Adipocyte (in vitro differentiated cells): ENCODE measurements at regions not wholly inside any gene's neighbourhood (a gene's known extent, or its start where the extent isn't known, plus 50 kb on each side); places are given as distances from the start of the nearest gene placed in this dataset.

Experiments
- DNase-seq: peaks from one replicate; pipeline ENCODE4 v3.0.0-alpha.2; 2015; ENCODE audit warnings: low read depth
- H3K27me3 ChIP-seq: replicated peaks from 2 replicates; pipeline ENCODE4 v1.7.0; 2013; ENCODE audit warnings: mild to moderate bottlenecking, low read length, moderate library complexity; ENCODE audit not compliant: control insufficient read depth, insufficient read depth
- H3K36me3 ChIP-seq: 2 replicates; pipeline ENCODE4 v1.7.0; 2013; ENCODE audit warnings: low read length, mild to moderate bottlenecking, moderate library complexity; ENCODE audit not compliant: control insufficient read depth, insufficient read depth, severe bottlenecking
- H3K4me1 ChIP-seq: 2 replicates; pipeline ENCODE4 v1.7.0; 2013; ENCODE audit warnings: mild to moderate bottlenecking, low read length, moderate library complexity; ENCODE audit not compliant: control insufficient read depth, insufficient read depth
- H3K4me3 ChIP-seq: 2 replicates; pipeline ENCODE4 v1.7.0; 2013; ENCODE audit warnings: mild to moderate bottlenecking, low read length, moderate library complexity
- H3K9ac ChIP-seq: 2 replicates; pipeline ENCODE4 v1.7.0; 2013; ENCODE audit warnings: mild to moderate bottlenecking, low read length, moderate library complexity
- H3K9me3 ChIP-seq: 2 replicates; pipeline ENCODE4 v1.7.0; 2013; ENCODE audit warnings: mild to moderate bottlenecking, low read length, moderate library complexity; ENCODE audit not compliant: control insufficient read depth

DNA sequence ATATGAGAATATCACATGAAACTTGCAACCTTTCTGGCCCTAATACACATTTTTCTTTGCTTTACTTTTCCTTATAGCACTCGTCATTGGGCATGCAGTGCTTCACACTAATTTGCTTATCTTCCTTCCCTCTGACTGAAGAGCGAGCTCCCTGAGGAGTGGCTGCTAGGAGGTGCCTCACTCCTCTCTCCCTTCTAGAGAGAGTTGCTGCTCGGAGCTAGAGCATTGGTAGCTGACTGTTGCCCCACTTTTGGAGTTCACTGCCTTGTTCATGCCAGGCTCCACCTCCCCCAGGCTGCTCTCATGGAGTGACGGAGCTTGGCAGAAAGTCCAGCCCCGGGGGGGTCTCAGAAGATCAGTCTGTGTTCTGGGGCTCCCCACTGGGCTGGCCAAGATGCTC lies 413.2 kb downstream of the MED10 start:
- Histone ChIP-seq H3K9ac (no peak overlapping the region), H3K36me3 (no peaks in the 10 kb centered on the region), H3K9me3 (peaks cover 21% of the 10 kb centered on the region), H3K27me3 (peaks cover 3% of the 10 kb centered on the region), H3K4me3 (no peak overlapping the region), H3K4me1 (no peaks in the 10 kb centered on the region)
- no peak for DNase-seq

GRCh38 chr5:5964347-5964746 lies 414.0 kb downstream of the MED10 start:
- H3K9ac ChIP-seq, result no peak overlapping the region
- no peaks in the 10 kb centered on the region for H3K4me1 ChIP-seq
- H3K36me3 ChIP-seq, result no peaks in the 10 kb centered on the region
- DNase-seq, result no peak
- H3K4me3 ChIP-seq, result no peak overlapping the region
- H3K9me3 ChIP-seq, result peaks cover 21% of the 10 kb centered on the region
- H3K27me3 ChIP-seq, result peaks cover 2% of the 10 kb centered on the region

DNA sequence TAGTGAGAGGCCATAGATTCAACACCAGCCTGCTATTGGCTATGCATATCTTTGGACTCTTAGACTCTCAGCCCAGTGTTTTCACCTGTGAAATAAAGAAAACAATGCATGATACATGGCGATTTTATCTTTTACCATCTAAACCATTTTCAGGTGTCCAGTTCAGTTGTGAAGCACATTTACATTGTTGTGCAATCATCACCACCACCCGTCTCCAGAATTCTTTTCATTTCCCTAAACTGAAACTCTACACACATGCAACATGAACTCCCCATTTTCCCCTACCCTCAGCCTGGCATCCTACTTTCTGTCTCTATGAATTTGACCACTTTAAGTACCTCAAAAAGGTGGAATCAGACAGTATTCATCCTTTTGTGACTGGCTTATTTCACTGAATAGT lies 420.6 kb downstream of the MED10 start:
- Histone ChIP-seq H3K27me3 (no peaks in the 10 kb centered on the region), H3K4me1 (no peaks in the 10 kb centered on the region), H3K4me3 (no peak overlapping the region)

GRCh38 chr5:5954275-5954598 lies 424.1 kb downstream of the MED10 start:
- H3K27me3 ChIP-seq, result peaks cover 4% of the 10 kb centered on the region
- peaks cover 3% of the 10 kb centered on the region for H3K9me3 ChIP-seq
- no peak overlapping the region for H3K4me3 ChIP-seq
- H3K9ac ChIP-seq, result no peak overlapping the region
- no peaks in the 10 kb centered on the region for H3K36me3 ChIP-seq
- H3K4me1 ChIP-seq, result no peaks in the 10 kb centered on the region
- DNase-seq, result no peak

More for the DNA sequence above, 420.6 kb downstream of the MED10 start:
- no peak for DNase-seq
- Histone ChIP-seq H3K9ac (no peak overlapping the region), H3K9me3 (peaks cover 4% of the 10 kb centered on the region), H3K36me3 (no peaks in the 10 kb centered on the region)

- Histone ChIP-seq H3K4me3 (no peak overlapping the region), H3K36me3 (no peaks in the 10 kb centered on the region), H3K27me3 (peaks cover 4% of the 10 kb centered on the region), H3K9me3 (peaks cover 3% of the 10 kb centered on the region), H3K9ac (no peak overlapping the region), H3K4me1 (no peaks in the 10 kb centered on the region)
- DNase-seq, result no peak
Observed at GRCh38 chr5:5953584-5954274, 424.6 kb downstream of the MED10 start.

DNA sequence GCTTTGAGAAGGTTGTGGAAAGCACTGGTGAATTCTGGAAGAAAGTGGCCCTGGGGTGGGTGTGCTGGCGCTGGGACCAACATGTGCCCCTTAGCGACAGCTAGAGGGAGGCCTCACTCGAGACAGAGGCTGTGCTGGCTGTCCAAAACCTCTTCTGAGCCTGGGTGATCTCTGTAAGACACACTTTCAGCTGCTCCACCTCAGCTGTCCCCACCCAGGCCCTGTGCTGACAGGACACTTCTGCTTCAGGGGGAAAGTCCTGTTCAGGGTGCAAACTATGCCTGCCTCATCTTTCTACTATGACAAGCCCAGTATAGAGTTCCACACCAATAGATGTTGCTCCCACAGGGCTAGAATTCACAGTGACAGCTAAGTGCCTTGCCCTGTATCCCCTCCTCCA lies 426.4 kb downstream of the MED10 start:
- Histone ChIP-seq H3K4me3 (no peak overlapping the region), H3K36me3 (no peaks in the 10 kb centered on the region), H3K9ac (no peak overlapping the region), H3K4me1 (no peaks in the 10 kb centered on the region), H3K9me3 (peaks cover 15% of the 10 kb centered on the region), H3K27me3 (peaks cover 4% of the 10 kb centered on the region)
- DNase-seq, result no peak

DNA sequence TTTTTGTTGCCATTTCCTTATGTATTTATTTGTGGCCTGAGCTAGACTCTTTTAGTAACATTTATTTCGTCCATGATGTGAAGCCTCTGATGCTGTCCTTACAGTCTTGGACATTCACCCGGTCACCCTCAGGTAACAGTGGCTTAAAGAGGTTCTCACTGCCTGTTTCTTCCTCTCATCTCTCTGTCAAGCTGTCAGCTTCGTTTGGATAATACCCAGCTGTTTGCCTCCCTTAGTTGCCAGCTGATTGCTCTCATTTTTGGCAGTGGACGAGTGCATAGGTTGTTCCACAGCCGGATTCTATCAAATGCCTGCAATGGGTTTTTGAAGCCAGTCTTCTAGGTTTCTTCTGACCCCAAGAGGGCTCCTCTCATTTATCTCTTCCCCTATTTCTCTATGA lies 427.7 kb downstream of the MED10 start:
- Histone ChIP-seq H3K4me1 (no peaks in the 10 kb centered on the region), H3K4me3 (no peak overlapping the region), H3K27me3 (peaks cover 4% of the 10 kb centered on the region), H3K9ac (no peak overlapping the region), H3K9me3 (peaks cover 13% of the 10 kb centered on the region), H3K36me3 (no peaks in the 10 kb centered on the region)
- no peak for DNase-seq

DNA sequence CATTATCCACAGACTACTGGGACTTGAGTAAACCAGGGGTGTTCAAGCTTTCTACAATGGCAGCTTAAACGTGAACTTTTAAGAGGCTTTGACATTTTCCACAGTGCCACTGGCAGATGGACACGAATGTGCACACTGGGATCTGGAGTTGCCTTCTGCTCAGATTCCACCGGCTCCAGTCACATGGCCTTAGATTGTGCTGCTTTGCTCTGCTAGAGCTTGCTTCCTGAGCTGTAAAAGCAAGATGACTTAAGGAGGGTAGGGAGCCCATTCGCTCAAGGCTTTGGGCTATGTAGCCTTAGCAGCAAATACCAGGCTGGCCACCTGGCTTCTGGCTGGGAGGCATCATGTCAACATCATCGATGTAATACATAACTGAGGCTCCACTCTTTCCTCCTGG lies 436.9 kb downstream of the MED10 start:
- no peak for DNase-seq
- peaks cover 3% of the 10 kb centered on the region for H3K9me3 ChIP-seq
- no peaks in the 10 kb centered on the region for H3K27me3 ChIP-seq
- H3K4me1 ChIP-seq, result no peaks in the 10 kb centered on the region
- H3K9ac ChIP-seq, result no peak overlapping the region
- no peaks in the 10 kb centered on the region for H3K36me3 ChIP-seq
- no peak overlapping the region for H3K4me3 ChIP-seq

GRCh38 chr5:5939759-5940370 lies 438.5 kb downstream of the MED10 start:
- H3K9me3 ChIP-seq, result peaks cover 3% of the 10 kb centered on the region
- no peak overlapping the region for H3K9ac ChIP-seq
- H3K4me1 ChIP-seq, result no peaks in the 10 kb centered on the region
- DNase-seq, result no peak
- H3K36me3 ChIP-seq, result no peaks in the 10 kb centered on the region
- no peaks in the 10 kb centered on the region for H3K27me3 ChIP-seq
- H3K4me3 ChIP-seq, result no peak overlapping the region

GRCh38 chr5:5933651-5934050 lies 444.7 kb downstream of the MED10 start:
- peaks cover 4% of the 10 kb centered on the region for H3K27me3 ChIP-seq
- no peak overlapping the region for H3K4me3 ChIP-seq
- H3K9me3 ChIP-seq, result no peaks in the 10 kb centered on the region
- no peak for DNase-seq
- no peaks in the 10 kb centered on the region for H3K36me3 ChIP-seq
- H3K9ac ChIP-seq, result no peak overlapping the region
- no peaks in the 10 kb centered on the region for H3K4me1 ChIP-seq

DNA sequence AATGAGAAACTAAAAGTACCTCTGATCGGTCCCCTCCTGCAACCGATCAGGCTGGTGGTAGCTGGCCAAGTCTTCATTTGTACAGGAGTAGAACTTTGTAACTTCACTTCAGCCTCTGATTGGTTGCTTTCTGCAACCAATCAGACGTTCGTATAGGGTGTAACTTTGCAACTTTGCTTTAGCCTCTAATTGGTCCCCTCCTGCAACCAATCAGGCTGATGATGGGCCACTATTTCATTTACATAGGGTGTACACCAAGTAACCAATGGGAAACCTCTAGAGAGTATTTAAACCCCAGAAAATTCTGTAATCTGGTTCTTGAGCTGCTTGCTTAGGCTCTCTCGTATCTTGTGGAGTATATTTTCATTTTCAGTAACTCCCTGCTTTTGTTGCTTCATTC lies 445.5 kb downstream of the MED10 start:
- H3K36me3 ChIP-seq, result no peaks in the 10 kb centered on the region
- H3K9me3 ChIP-seq, result no peaks in the 10 kb centered on the region
- no peak for DNase-seq
- H3K4me1 ChIP-seq, result no peaks in the 10 kb centered on the region
- H3K4me3 ChIP-seq, result no peak overlapping the region
- H3K27me3 ChIP-seq, result peaks cover 8% of the 10 kb centered on the region
- no peak overlapping the region for H3K9ac ChIP-seq

- H3K4me3 ChIP-seq, result no peak overlapping the region
- peaks cover 8% of the 10 kb centered on the region for H3K27me3 ChIP-seq
- no peak overlapping the region for H3K9ac ChIP-seq
- H3K9me3 ChIP-seq, result no peaks in the 10 kb centered on the region
- no peaks in the 10 kb centered on the region for H3K36me3 ChIP-seq
- peaks cover 3% of the 10 kb centered on the region for H3K4me1 ChIP-seq
- no peak for DNase-seq
Observed at GRCh38 chr5:5930561-5930960, 447.8 kb downstream of the MED10 start.
